ENCODE measurements at regions not wholly inside any gene's neighbourhood (a gene's known extent, or its start where the extent isn't known, plus 50 kb on each side); places are given as distances from the start of the nearest gene placed in this dataset.

- H3K4me3 ChIP-seq: no peak overlapping the region
- ATAC-seq (replicated peaks in 6 of 8): peak in 1 of 8 experiments; percentile 70
- WGBS, 10 experiments: 17 to 100% (median 82%) methylated on average over 1 to 8 of the region's 8 CpGs
- H3K27ac ChIP-seq: no peak overlapping the region
- H3K4me1 ChIP-seq (replicated peaks in 1 of 2): no peaks in the 10 kb centered on the region
- in situ Hi-C loops (cut with MboI; ENCODE audit: low pct_unique_long_range_greater_than_20kb in 2 of 9, low sequenced_read_pairs in 9 of 9, unreplicated experiment in 9 of 9): no loop called here
These were observed 161.6 kb upstream of the PWP1 start for GRCh38 chr12:107523775-107524535.

GRCh38 chr12:107525063-107525718, 160.4 kb upstream of the PWP1 start:
- no peak overlapping the region for H3K27ac ChIP-seq
- in situ Hi-C loops (cut with MboI; ENCODE audit: low pct_unique_long_range_greater_than_20kb in 2 of 9, low sequenced_read_pairs in 9 of 9, unreplicated experiment in 9 of 9): no loop called here
- ATAC-seq (replicated peaks in 6 of 8): no peak
- H3K4me3 ChIP-seq: no peak overlapping the region
- WGBS, 10 experiments: 40 to 93% (median 74%) methylated on average over 1 to 7 of the region's 8 CpGs; no CpG with 5 or more reads in 1 of the 10 experiments
- H3K4me1 ChIP-seq (replicated peaks in 1 of 2): no peaks in the 10 kb centered on the region

- Histone ChIP-seq H3K4me1 (replicated peaks in 1 of 2) (no peaks in the 10 kb centered on the region), H3K4me3 (no peak overlapping the region), H3K27ac (no peak overlapping the region)
- 30 to 100% (median 77%) methylated on average over 1 to 8 of the region's 8 CpGs; no CpG with 5 or more reads in 1 of the 10 experiments for WGBS, 10 experiments
- in situ Hi-C loops (cut with MboI; ENCODE audit: low pct_unique_long_range_greater_than_20kb in 2 of 9, low sequenced_read_pairs in 9 of 9, unreplicated experiment in 9 of 9): no loop called here
- ATAC-seq (replicated peaks in 6 of 8): no peak
These were observed 159.7 kb upstream of the PWP1 start for GRCh38 chr12:107525719-107526554.

GRCh38 chr12:107526555-107527180, 158.9 kb upstream of the PWP1 start:
- no peak for ATAC-seq (replicated peaks in 6 of 8)
- 33 to 100% (median 86%) methylated on average over 1 to 3 of the region's 3 CpGs; no CpG with 5 or more reads in 2 of the 10 experiments for WGBS, 10 experiments
- in situ Hi-C loops (cut with MboI; ENCODE audit: low pct_unique_long_range_greater_than_20kb in 2 of 9, low sequenced_read_pairs in 9 of 9, unreplicated experiment in 9 of 9): no loop called here
- no peak overlapping the region for H3K4me3 ChIP-seq
- H3K4me1 ChIP-seq (replicated peaks in 1 of 2): no peaks in the 10 kb centered on the region
- no peak overlapping the region for H3K27ac ChIP-seq

- no peak for ATAC-seq (replicated peaks in 6 of 8)
- no peak overlapping the region for H3K4me3 ChIP-seq
- H3K4me1 ChIP-seq (replicated peaks in 1 of 2): no peaks in the 10 kb centered on the region
- H3K27ac ChIP-seq: no peak overlapping the region
- in situ Hi-C loops (cut with MboI; ENCODE audit: low pct_unique_long_range_greater_than_20kb in 2 of 9, low sequenced_read_pairs in 9 of 9, unreplicated experiment in 9 of 9): no loop called here
- WGBS, 10 experiments: 70 to 100% (median 91%) methylated on average over 2 to 7 of the region's 7 CpGs; no CpG with 5 or more reads in 1 of the 10 experiments
These were observed 156.8 kb upstream of the PWP1 start for GRCh38 chr12:107528731-107529365.

GRCh38 chr12:107529991-107530390, 155.6 kb upstream of the PWP1 start:
- in situ Hi-C loops (cut with MboI; ENCODE audit: low pct_unique_long_range_greater_than_20kb in 2 of 9, low sequenced_read_pairs in 9 of 9, unreplicated experiment in 9 of 9): no loop called here
- Histone ChIP-seq H3K4me3 (no peak overlapping the region), H3K4me1 (replicated peaks in 1 of 2) (no peaks in the 10 kb centered on the region), H3K27ac (no peak overlapping the region)
- WGBS, 10 experiments: 49 to 100% (median 78%) methylated on average over 1 to 3 of the region's 3 CpGs
- ATAC-seq (replicated peaks in 6 of 8): no peak

GRCh38 chr12:107530701-107531100, 154.9 kb upstream of the PWP1 start:
- ATAC-seq (replicated peaks in 6 of 8): no peak
- H3K4me3 ChIP-seq: no peak overlapping the region
- H3K27ac ChIP-seq: no peak overlapping the region
- in situ Hi-C loops (cut with MboI; ENCODE audit: low pct_unique_long_range_greater_than_20kb in 2 of 9, low sequenced_read_pairs in 9 of 9, unreplicated experiment in 9 of 9): no loop called here
- 0 to 96% (median 81%) methylated on average over 1 to 2 of the region's 2 CpGs; no CpG with 5 or more reads in 4 of the 10 experiments for WGBS, 10 experiments
- no peaks in the 10 kb centered on the region for H3K4me1 ChIP-seq (replicated peaks in 1 of 2)

GRCh38 chr12:107533218-107533617, 152.4 kb upstream of the PWP1 start:
- H3K27ac ChIP-seq: no peak overlapping the region
- in situ Hi-C loops (cut with MboI; ENCODE audit: low pct_unique_long_range_greater_than_20kb in 2 of 9, low sequenced_read_pairs in 9 of 9, unreplicated experiment in 9 of 9): no loop called here

DNA sequence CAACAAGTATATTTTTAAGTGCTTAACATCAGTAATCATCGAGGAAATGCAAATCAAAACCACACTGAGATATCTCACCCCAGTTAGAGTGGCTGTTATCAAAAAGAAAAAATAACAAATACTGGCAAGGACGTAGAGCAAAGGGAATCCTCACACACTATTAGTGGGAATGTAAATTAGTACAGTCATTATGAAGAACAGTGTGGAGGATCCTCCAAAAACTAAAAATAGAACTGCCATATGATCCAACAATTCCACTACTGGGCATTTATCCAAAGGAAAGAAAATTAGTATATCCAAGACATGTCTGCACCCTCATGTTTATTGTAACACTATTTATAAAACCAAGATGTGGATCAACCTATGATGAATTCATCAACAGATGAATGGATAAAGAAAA, 149.0 kb upstream of the PWP1 start:
- WGBS, 10 experiments: 0 to 60% (median 14%) methylated on average over 1 to 2 of the region's 2 CpGs; no CpG with 5 or more reads in 1 of the 10 experiments
- Histone ChIP-seq H3K4me1 (replicated peaks in 1 of 2) (no peaks in the 10 kb centered on the region), H3K27ac (no peak overlapping the region), H3K4me3 (no peak overlapping the region)
- peak in 2 of 8 experiments; percentile 82 to 92 for ATAC-seq (replicated peaks in 6 of 8)
- in situ Hi-C loops (cut with MboI; ENCODE audit: low pct_unique_long_range_greater_than_20kb in 2 of 9, low sequenced_read_pairs in 9 of 9, unreplicated experiment in 9 of 9): no loop called here

More at GRCh38 chr12:107533218-107533617, 152.4 kb upstream of the PWP1 start:
- no peak for ATAC-seq (replicated peaks in 6 of 8)
- H3K4me3 ChIP-seq: no peak overlapping the region
- no peaks in the 10 kb centered on the region for H3K4me1 ChIP-seq (replicated peaks in 1 of 2)

DNA sequence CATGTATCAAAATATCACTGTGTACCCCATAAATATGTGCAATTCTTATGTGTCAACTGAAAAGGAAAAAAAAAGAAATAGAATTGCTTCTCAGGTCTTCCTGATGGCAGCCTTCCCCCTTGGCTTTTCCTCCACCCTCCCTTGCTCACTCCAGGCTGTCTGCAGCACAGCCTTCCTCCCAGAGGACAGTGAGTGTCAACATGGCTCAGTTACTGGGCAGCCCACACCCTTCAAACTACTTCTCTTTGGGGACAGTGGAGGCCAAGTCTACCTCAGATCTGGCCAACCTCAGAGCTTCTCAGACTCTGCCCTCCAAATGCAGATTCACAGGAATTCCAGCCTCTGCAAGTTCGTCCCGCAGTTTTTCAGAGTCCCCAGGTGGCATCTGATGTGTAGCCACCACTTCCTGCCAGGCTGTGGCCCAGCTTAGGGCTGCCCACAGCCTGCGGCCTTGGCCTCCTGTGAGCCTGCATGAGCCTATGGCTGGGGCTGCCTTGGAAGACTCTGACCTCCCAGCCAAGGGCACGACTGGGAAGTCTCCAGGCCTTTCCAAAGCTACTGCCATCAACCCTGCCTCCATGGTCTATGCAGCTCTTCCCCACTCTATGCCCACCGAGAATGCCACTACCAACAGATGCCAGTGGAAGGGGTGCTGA, 148.0 kb upstream of the PWP1 start:
- Histone ChIP-seq H3K4me1 (replicated peaks in 1 of 2) (no peaks in the 10 kb centered on the region), H3K27ac (no peak overlapping the region), H3K4me3 (no peak overlapping the region)
- ATAC-seq (replicated peaks in 6 of 8): peak in 1 of 8 experiments; percentile 30
- WGBS, 10 experiments: 73 to 90% (median 80%) methylated on average over 1 to 4 of the region's 5 CpGs; no CpG with 5 or more reads in 6 of the 10 experiments
- in situ Hi-C loops (cut with MboI; ENCODE audit: low pct_unique_long_range_greater_than_20kb in 2 of 9, low sequenced_read_pairs in 9 of 9, unreplicated experiment in 9 of 9): no loop called here

GRCh38 chr12:107539196-107539939, 146.2 kb upstream of the PWP1 start:
- Histone ChIP-seq H3K4me3 (no peak overlapping the region), H3K4me1 (replicated peaks in 1 of 2) (no peaks in the 10 kb centered on the region), H3K27ac (no peak overlapping the region)
- in situ Hi-C loops (cut with MboI; ENCODE audit: low pct_unique_long_range_greater_than_20kb in 2 of 9, low sequenced_read_pairs in 9 of 9, unreplicated experiment in 9 of 9): no loop called here
- WGBS, 10 experiments: 10 to 80% (median 59%) methylated on average over 1 to 5 of the region's 5 CpGs; no CpG with 5 or more reads in 1 of the 10 experiments
- ATAC-seq (replicated peaks in 6 of 8): no peak
